Colonic mucosa (tissue), 4 donors: ENCODE measurements at regions not wholly inside any gene's neighbourhood (a gene's known extent, or its start where the extent isn't known, plus 50 kb on each side); places are given as distances from the start of the nearest gene placed in this dataset.
"Not testable (repeated sequence)": the region's sequence is repeated elsewhere in the genome, so short reads cannot be mapped to it uniquely, and the experiment has no call there.

Experiments
- DNase-seq: peaks from one replicate; pipeline ENCODE4 v3.0.0-alpha.2; 2020
- H3K27ac ChIP-seq: fragments of 200-600 bp; one replicate; pipeline ENCODE4 v1.8.0; 2021
- H3K27me3 ChIP-seq: fragments of 200-600 bp; one replicate; pipeline ENCODE4 v1.8.0; 2021
- H3K36me3 ChIP-seq: fragments of 200-600 bp; one replicate; pipeline ENCODE4 v1.8.0; 2021
- H3K4me1 ChIP-seq: fragments of 200-600 bp; one replicate; pipeline ENCODE4 v1.8.0; 2021; ENCODE audit warnings: mild to moderate bottlenecking
- H3K4me3 ChIP-seq: fragments of 200-600 bp; one replicate; pipeline ENCODE4 v1.8.0; 2021
- H3K9ac ChIP-seq, 2 donors: one replicate each; pipeline ENCODE4 v1.7.0; 2013; ENCODE audit warnings: control low read depth in 2 of 2, low read depth in 2 of 2, low read length in 2 of 2
- H3K9me3 ChIP-seq: fragments of 200-600 bp; one replicate; pipeline ENCODE4 v1.8.0; 2021
- intact Hi-C: fragments of 100-400 bp; cut with DNase I; formaldehyde crosslinking; loops from one replicate; pipeline ENCODE4 v1.14.1; 2022
- TF ChIP-seq, protein P1 (sequence below): fragments of 200-600 bp; IDR thresholded peaks from one replicate; pipeline ENCODE4 v1.8.0; 2022; ENCODE audit warnings: antibody characterized with exemption, mild to moderate bottlenecking
- donor health status: healthy.
- donor health status: DM: no; HTN: no; CAD: no.
- donor health status: DM: no; HTN: no; CAD: no.

DNA sequence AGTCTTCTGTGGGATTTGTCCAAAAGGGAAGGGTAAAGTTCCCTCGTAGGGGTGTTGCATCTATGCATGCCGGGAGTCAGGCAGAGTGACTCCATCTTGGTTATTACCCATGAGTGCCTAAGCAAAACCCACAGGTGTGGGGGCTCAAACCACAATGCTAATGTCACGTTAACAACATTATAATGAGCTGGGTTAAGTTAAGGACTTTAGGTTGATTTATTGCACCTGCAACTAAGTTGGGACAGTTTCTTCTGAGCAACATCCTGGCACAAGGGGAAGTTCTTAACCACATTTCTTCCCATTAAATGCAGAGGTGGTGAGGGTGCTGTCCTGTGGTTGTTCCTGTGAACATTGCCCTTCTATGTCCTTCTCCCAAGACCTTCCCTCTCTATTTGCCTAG is 1596.8 kb upstream of the SLC39A10 start:
- H3K9me3 ChIP-seq = no peaks in the 10 kb centered on the region
- H3K9ac ChIP-seq = no peak overlapping the region
- DNase-seq = no peak
- no peak overlapping the region for H3K4me3 ChIP-seq
- no peaks in the 10 kb centered on the region for H3K4me1 ChIP-seq
- H3K27me3 ChIP-seq = no peaks in the 10 kb centered on the region
- intact Hi-C loops = no loop called here
- no peak overlapping the region for H3K27ac ChIP-seq
- TF ChIP-seq, protein P1, sequence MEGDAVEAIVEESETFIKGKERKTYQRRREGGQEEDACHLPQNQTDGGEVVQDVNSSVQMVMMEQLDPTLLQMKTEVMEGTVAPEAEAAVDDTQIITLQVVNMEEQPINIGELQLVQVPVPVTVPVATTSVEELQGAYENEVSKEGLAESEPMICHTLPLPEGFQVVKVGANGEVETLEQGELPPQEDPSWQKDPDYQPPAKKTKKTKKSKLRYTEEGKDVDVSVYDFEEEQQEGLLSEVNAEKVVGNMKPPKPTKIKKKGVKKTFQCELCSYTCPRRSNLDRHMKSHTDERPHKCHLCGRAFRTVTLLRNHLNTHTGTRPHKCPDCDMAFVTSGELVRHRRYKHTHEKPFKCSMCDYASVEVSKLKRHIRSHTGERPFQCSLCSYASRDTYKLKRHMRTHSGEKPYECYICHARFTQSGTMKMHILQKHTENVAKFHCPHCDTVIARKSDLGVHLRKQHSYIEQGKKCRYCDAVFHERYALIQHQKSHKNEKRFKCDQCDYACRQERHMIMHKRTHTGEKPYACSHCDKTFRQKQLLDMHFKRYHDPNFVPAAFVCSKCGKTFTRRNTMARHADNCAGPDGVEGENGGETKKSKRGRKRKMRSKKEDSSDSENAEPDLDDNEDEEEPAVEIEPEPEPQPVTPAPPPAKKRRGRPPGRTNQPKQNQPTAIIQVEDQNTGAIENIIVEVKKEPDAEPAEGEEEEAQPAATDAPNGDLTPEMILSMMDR = no peak
- H3K36me3 ChIP-seq = no peaks in the 10 kb centered on the region

GRCh38 chr2:194054313-194054712 is 1602.7 kb upstream of the SLC39A10 start:
- no peaks in the 10 kb centered on the region for H3K36me3 ChIP-seq
- TF ChIP-seq, protein P1 = no peak
- no peak overlapping the region for H3K27ac ChIP-seq
- H3K9me3 ChIP-seq = no peaks in the 10 kb centered on the region
- intact Hi-C loops = no loop called here
- no peak for DNase-seq
- no peak overlapping the region for H3K4me3 ChIP-seq
- H3K9ac ChIP-seq = no peak overlapping the region
- H3K4me1 ChIP-seq = no peaks in the 10 kb centered on the region
- no peaks in the 10 kb centered on the region for H3K27me3 ChIP-seq

GRCh38 chr2:194044321-194044720 is 1612.7 kb upstream of the SLC39A10 start:
- H3K27me3 ChIP-seq = no peaks in the 10 kb centered on the region
- H3K27ac ChIP-seq = no peak overlapping the region
- intact Hi-C loops = no loop called here
- TF ChIP-seq, protein P1 = no peak
- DNase-seq = no peak
- no peak overlapping the region for H3K4me3 ChIP-seq
- H3K36me3 ChIP-seq = no peaks in the 10 kb centered on the region
- no peak overlapping the region for H3K9ac ChIP-seq
- H3K4me1 ChIP-seq = no peaks in the 10 kb centered on the region
- no peaks in the 10 kb centered on the region for H3K9me3 ChIP-seq

GRCh38 chr2:194021130-194021529 is 1635.9 kb upstream of the SLC39A10 start:
- DNase-seq, H3K9me3 ChIP-seq, H3K4me3 ChIP-seq, intact Hi-C loops, H3K9ac ChIP-seq, H3K27ac ChIP-seq, H3K27me3 ChIP-seq, H3K4me1 ChIP-seq, H3K36me3 ChIP-seq: not testable (repeated sequence)

DNA sequence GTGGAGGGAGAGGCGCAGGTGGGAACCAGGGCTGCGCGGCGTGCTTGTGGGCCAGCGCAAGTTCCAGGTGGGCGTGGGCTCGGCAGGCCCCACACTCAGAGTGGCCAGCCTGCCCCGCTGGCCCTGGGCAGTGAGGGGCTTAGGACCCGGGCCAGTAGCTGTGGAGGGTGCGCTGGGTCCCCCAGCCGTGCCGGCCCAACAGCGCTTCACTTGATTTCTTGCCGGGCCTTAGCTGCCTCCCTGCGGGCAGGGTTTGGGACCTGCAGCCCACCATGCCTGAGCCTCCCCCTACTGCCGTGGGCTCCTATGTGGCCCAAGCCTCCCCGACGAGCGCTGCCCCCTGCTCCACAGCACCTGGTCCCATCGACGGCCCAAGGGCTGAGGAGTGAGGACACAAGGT is 1636.9 kb upstream of the SLC39A10 start:
- no peaks in the 10 kb centered on the region for H3K4me1 ChIP-seq
- intact Hi-C loops = no loop called here
- TF ChIP-seq, protein P1 = no peak

DNA sequence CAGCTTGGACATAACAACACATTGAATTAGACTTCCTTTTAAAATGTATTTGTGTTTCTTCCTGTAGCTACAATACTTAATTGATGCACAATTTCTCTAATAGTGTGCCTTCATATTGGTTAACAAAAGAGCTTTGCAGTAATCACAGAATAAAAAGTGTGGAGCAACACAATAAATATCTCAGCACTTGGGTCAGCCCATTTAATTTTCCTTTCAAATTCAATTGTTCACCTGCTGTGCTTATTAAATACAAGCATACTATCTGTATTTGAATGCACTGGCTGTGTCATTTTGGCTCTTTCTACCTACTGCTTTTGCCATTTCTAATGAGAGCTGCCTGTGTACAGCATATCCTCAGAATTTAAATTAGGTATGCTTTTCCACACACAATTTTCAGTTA is 1641.3 kb upstream of the SLC39A10 start:
- Histone ChIP-seq H3K36me3 (no peaks in the 10 kb centered on the region), H3K9me3 (no peaks in the 10 kb centered on the region), H3K4me1 (no peaks in the 10 kb centered on the region), H3K27me3 (no peaks in the 10 kb centered on the region), H3K9ac (no peak overlapping the region), H3K4me3 (no peak overlapping the region), H3K27ac (no peak overlapping the region)
- DNase-seq = no peak
- TF ChIP-seq, protein P1 = no peak
- intact Hi-C loops = no loop called here

More for the DNA sequence above, 1636.9 kb upstream of the SLC39A10 start:
- no peaks in the 10 kb centered on the region for H3K27me3 ChIP-seq
- no peak overlapping the region for H3K9ac ChIP-seq
- no peak for DNase-seq
- no peak overlapping the region for H3K27ac ChIP-seq
- no peaks in the 10 kb centered on the region for H3K9me3 ChIP-seq
- H3K4me3 ChIP-seq = no peak overlapping the region
- H3K36me3 ChIP-seq = no peaks in the 10 kb centered on the region
